ACC112 (cell line): ENCODE measurements at regions not wholly inside any gene's neighbourhood (a gene's known extent, or its start where the extent isn't known, plus 50 kb on each side); places are given as distances from the start of the nearest gene placed in this dataset.

Experiments used
- H2AFZ ChIP-seq: fragments of 200-600 bp; sonication (generic); one replicate; pipeline ENCODE4 v1.6.0; 2017; ENCODE audit warnings: antibody characterized with exemption, low read length; ENCODE audit not compliant: unreplicated experiment
- H3K27ac ChIP-seq: fragments of 200-600 bp; sonication (generic); 2 replicates; pipeline ENCODE4 v1.5.1; 2014; ENCODE audit warnings: low read depth, mild to moderate bottlenecking, antibody characterized with exemption, low read length, moderate library complexity
- H3K27me3 ChIP-seq: fragments of 200-600 bp; sonication (generic); 2 replicates; pipeline ENCODE4 v1.6.1; 2014; ENCODE audit warnings: mild to moderate bottlenecking, antibody characterized with exemption, low read length, moderate library complexity, mixed read lengths; ENCODE audit not compliant: insufficient read depth
- H3K36me3 ChIP-seq: fragments of 200-600 bp; sonication (generic); 2 replicates; pipeline ENCODE4 v1.6.1; 2016; ENCODE audit warnings: mild to moderate bottlenecking, antibody characterized with exemption, low read length, moderate library complexity, mixed read lengths; ENCODE audit not compliant: insufficient read depth
- H3K4me1 ChIP-seq: fragments of 200-600 bp; sonication (generic); one replicate; pipeline ENCODE4 v1.6.1; 2016; ENCODE audit warnings: low read length, mixed read lengths; ENCODE audit not compliant: insufficient read depth, unreplicated experiment, control insufficient read depth
- H3K4me3 ChIP-seq: fragments of 200-600 bp; sonication (generic); 2 replicates; pipeline ENCODE4 v1.5.1; 2014; ENCODE audit warnings: mild to moderate bottlenecking, low read depth, low read length
- H3K79me2 ChIP-seq: fragments of 200-600 bp; sonication (generic); one replicate; pipeline ENCODE4 v1.6.0; 2016; ENCODE audit warnings: low read length; ENCODE audit not compliant: control insufficient read depth, unreplicated experiment, insufficient read depth

DNA sequence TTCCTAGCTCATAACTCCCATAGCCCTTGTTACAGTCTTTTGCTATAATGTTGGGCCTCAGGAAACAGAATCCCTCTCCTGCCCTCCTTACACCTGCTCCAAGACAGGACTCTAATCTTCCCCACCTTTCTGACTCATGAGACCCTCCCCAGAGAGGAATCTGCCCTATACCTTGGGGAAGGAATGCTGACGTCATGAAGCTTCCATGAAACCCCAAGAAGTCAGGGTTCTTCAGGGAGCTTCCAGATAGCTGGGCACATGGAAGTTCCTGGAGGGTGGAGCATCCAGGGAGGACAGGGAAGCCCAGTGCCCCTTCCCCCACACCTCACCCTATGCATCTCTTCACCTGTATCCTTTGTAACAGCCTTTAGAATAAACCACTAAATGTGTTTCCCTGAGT is 285.7 kb downstream of the SOX9 start:
- Histone ChIP-seq H3K27me3 (no peaks in the 10 kb centered on the region), H3K27ac (peak overlapping the region; percentile 91), H3K36me3 (no peaks in the 10 kb centered on the region), H2AFZ (no peak overlapping the region), H3K4me3 (no peak overlapping the region), H3K4me1 (peaks cover 46% of the 10 kb centered on the region), H3K79me2 (no peaks in the 10 kb centered on the region)

GRCh38 chr17:72407336-72407909 is 286.6 kb downstream of the SOX9 start:
- Histone ChIP-seq H3K27me3 (no peaks in the 10 kb centered on the region), H3K4me3 (peak overlapping the region; percentile 41; the same call in 1 of the 2 replicates), H2AFZ (no peak overlapping the region), H3K4me1 (peaks cover 48% of the 10 kb centered on the region), H3K27ac (peak overlapping the region; percentile 91), H3K79me2 (no peaks in the 10 kb centered on the region), H3K36me3 (no peaks in the 10 kb centered on the region)

- Histone ChIP-seq H3K4me1 (peaks cover 48% of the 10 kb centered on the region), H3K4me3 (0 out of 2 replicates have a peak overlapping the region, but pooled peaks have one; percentile 11)
Measured at GRCh38 chr17:72407931-72408330, 287.1 kb downstream of the SOX9 start.

DNA sequence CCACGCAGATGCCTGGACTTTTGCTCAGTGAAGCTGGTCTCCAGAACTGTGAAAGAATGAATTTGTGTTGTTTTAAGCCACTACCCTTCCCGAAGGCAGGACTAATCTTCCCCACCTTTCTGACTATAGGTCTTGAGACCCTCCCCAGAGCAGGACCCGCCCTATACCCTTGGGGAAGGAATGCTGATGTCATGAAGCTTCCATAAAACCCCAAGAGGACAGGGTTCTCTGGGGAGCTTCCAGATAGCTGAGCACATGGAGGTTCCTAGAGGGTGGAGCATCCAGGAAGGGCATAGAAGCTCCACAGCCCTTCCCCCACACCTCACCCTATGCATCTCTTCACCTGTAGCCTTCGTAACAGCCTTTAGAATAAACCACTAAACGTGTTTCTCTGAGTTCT is 287.8 kb downstream of the SOX9 start:
- Histone ChIP-seq H2AFZ (no peak overlapping the region), H3K4me1 (peaks cover 48% of the 10 kb centered on the region), H3K36me3 (no peaks in the 10 kb centered on the region), H3K79me2 (no peaks in the 10 kb centered on the region), H3K27ac (peak overlapping the region; percentile 91), H3K27me3 (no peaks in the 10 kb centered on the region), H3K4me3 (no peak overlapping the region)

More at GRCh38 chr17:72407931-72408330, 287.1 kb downstream of the SOX9 start:
- Histone ChIP-seq H3K27me3 (no peaks in the 10 kb centered on the region), H2AFZ (no peak overlapping the region), H3K79me2 (no peaks in the 10 kb centered on the region), H3K36me3 (no peaks in the 10 kb centered on the region), H3K27ac (peak overlapping the region; percentile 91)

GRCh38 chr17:72409405-72410002 is 288.7 kb downstream of the SOX9 start:
- Histone ChIP-seq H3K27me3 (no peaks in the 10 kb centered on the region), H3K4me3 (no peak overlapping the region), H3K4me1 (peaks cover 47% of the 10 kb centered on the region), H3K27ac (no peak overlapping the region), H2AFZ (no peak overlapping the region), H3K79me2 (no peaks in the 10 kb centered on the region), H3K36me3 (no peaks in the 10 kb centered on the region)

- H3K79me2 ChIP-seq: no peaks in the 10 kb centered on the region
- peaks cover 34% of the 10 kb centered on the region for H3K4me1 ChIP-seq
Measured at GRCh38 chr17:72411124-72411563, 290.3 kb downstream of the SOX9 start.

GRCh38 chr17:72412650-72413076 is 291.8 kb downstream of the SOX9 start:
- Histone ChIP-seq H3K4me3 (no peak overlapping the region), H3K27ac (no peak overlapping the region), H2AFZ (no peak overlapping the region), H3K27me3 (no peaks in the 10 kb centered on the region), H3K79me2 (no peaks in the 10 kb centered on the region), H3K36me3 (peaks cover 2% of the 10 kb centered on the region; the same call in 1 of the 2 replicates), H3K4me1 (peaks cover 22% of the 10 kb centered on the region)

More at GRCh38 chr17:72411124-72411563, 290.3 kb downstream of the SOX9 start:
- Histone ChIP-seq H3K4me3 (no peak overlapping the region), H2AFZ (no peak overlapping the region), H3K27ac (no peak overlapping the region), H3K36me3 (no peaks in the 10 kb centered on the region), H3K27me3 (no peaks in the 10 kb centered on the region)

- Histone ChIP-seq H2AFZ (no peak overlapping the region), H3K4me3 (no peak overlapping the region), H3K27me3 (no peaks in the 10 kb centered on the region), H3K79me2 (no peaks in the 10 kb centered on the region), H3K27ac (no peak overlapping the region), H3K4me1 (peaks cover 15% of the 10 kb centered on the region), H3K36me3 (peaks cover 9% of the 10 kb centered on the region)
Measured at GRCh38 chr17:72413077-72414031, 292.5 kb downstream of the SOX9 start.

- Histone ChIP-seq H3K27me3 (no peaks in the 10 kb centered on the region), H3K79me2 (no peaks in the 10 kb centered on the region), H3K27ac (no peak overlapping the region), H3K4me3 (no peak overlapping the region), H3K36me3 (peaks cover 11% of the 10 kb centered on the region), H2AFZ (no peak overlapping the region), H3K4me1 (peaks cover 11% of the 10 kb centered on the region)
Measured at GRCh38 chr17:72414032-72414396, 293.2 kb downstream of the SOX9 start.

GRCh38 chr17:72414967-72415853 is 294.4 kb downstream of the SOX9 start:
- Histone ChIP-seq H3K4me1 (peaks cover 13% of the 10 kb centered on the region), H3K36me3 (peaks cover 11% of the 10 kb centered on the region), H3K79me2 (no peaks in the 10 kb centered on the region), H2AFZ (no peak overlapping the region), H3K27ac (peak overlapping the region; percentile 60; the same call in 1 of the 2 replicates), H3K4me3 (no peak overlapping the region), H3K27me3 (no peaks in the 10 kb centered on the region)
